Stomach (tissue), 4 donors: ENCODE measurements at regions not wholly inside any gene's neighbourhood (a gene's known extent, or its start where the extent isn't known, plus 50 kb on each side); places are given as distances from the start of the nearest gene placed in this dataset.

Experiments used
- POLR2A ChIP-seq, 4 donors: fragments of 450-650 bp; IDR thresholded peaks; one replicate each; pipeline ENCODE4 v1.6.1; 2016; ENCODE audit warnings: antibody characterized with exemption in 4 of 4, control low read depth in 2 of 4, mild to moderate bottlenecking in 1 of 4, moderate library complexity in 1 of 4
- POLR2AphosphoS5 ChIP-seq, 3 donors: sonication (generic); formaldehyde crosslinking; IDR thresholded peaks; one replicate each; pipeline ENCODE4 v1.6.1; 2016; ENCODE audit warnings: antibody characterized with exemption in 3 of 3
- TF ChIP-seq, protein P1 (sequence below), 7 experiments: fragments of 450-650 bp in 4 of 7; fragments of 200-600 bp in 3 of 7; sonication (generic) in 3 of 7; IDR thresholded peaks; one replicate each; pipeline ENCODE4 v1.5.1; 2016 to 2019; ENCODE audit warnings: antibody characterized with exemption in 7 of 7, control low read depth in 2 of 7, mild to moderate bottlenecking in 1 of 7

DNA sequence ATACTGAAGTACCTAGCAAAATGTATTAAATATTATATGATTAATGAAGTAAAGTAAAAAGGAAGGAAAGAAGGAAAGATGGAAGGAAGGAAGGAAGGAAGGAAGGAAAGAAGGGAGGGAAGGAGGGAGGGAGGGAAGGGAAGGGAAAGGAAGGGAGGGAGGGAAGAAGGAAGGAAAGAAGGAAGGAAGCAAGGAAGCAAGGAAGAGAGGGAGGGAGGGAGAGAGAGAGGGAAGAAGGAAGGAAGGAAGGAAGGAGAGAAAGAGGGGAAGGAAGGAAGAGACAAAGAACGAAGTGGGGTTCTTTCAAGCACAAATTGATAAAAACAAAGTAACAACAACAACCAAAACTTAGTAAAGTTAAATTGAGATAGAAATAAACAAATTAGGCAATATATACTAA is 622.3 kb upstream of the ADGRB3 start:
- TF ChIP-seq, protein P1, sequence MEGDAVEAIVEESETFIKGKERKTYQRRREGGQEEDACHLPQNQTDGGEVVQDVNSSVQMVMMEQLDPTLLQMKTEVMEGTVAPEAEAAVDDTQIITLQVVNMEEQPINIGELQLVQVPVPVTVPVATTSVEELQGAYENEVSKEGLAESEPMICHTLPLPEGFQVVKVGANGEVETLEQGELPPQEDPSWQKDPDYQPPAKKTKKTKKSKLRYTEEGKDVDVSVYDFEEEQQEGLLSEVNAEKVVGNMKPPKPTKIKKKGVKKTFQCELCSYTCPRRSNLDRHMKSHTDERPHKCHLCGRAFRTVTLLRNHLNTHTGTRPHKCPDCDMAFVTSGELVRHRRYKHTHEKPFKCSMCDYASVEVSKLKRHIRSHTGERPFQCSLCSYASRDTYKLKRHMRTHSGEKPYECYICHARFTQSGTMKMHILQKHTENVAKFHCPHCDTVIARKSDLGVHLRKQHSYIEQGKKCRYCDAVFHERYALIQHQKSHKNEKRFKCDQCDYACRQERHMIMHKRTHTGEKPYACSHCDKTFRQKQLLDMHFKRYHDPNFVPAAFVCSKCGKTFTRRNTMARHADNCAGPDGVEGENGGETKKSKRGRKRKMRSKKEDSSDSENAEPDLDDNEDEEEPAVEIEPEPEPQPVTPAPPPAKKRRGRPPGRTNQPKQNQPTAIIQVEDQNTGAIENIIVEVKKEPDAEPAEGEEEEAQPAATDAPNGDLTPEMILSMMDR (IDR thresholded peaks at IDR 0.05): no peak
- TF ChIP-seq POLR2AphosphoS5 (IDR thresholded peaks at IDR 0.05) (no peak), POLR2A (IDR thresholded peaks at IDR 0.05) (no peak)
